Astrocyte of the spinal cord (primary cell): ENCODE measurements at regions not wholly inside any gene's neighbourhood (a gene's known extent, or its start where the extent isn't known, plus 50 kb on each side); places are given as distances from the start of the nearest gene placed in this dataset.

Source experiments
- DNase-seq: peaks from one replicate; pipeline ENCODE4 v3.0.0; 2011; ENCODE audit warnings: low read depth, low spot score
- H3K4me3 ChIP-seq: 2 replicates; pipeline ENCODE4 v1.5.1; 2011; ENCODE audit warnings: low read depth, mild to moderate bottlenecking, low read length, moderate library complexity
- CTCF ChIP-seq: IDR thresholded peaks from 2 replicates; pipeline ENCODE4 v1.5.1; 2012; ENCODE audit warnings: low read depth, mild to moderate bottlenecking, low read length, inconsistent platforms
- in situ Hi-C: cut with HindIII; loops from 2 replicates; pipeline ENCODE4 v1.10.0; 2017; ENCODE audit warnings: low sequenced_read_pairs

- in situ Hi-C loops, result no loop called here
- no peak for DNase-seq
- no peak overlapping the region for H3K4me3 ChIP-seq
- no peak for TF ChIP-seq CTCF
These were observed 108.6 kb downstream of the DLL1 start for GRCh38 chr6:170182093-170182780.

GRCh38 chr6:170181338-170181690 lies 109.6 kb downstream of the DLL1 start:
- in situ Hi-C loops, result no loop called here
- H3K4me3 ChIP-seq, result no peak overlapping the region
- DNase-seq, result no peak
- TF ChIP-seq CTCF, result no peak

- DNase-seq, result no peak
- in situ Hi-C loops, result no loop called here
- no peak overlapping the region for H3K4me3 ChIP-seq
- no peak for TF ChIP-seq CTCF
These were observed 110.1 kb downstream of the DLL1 start for GRCh38 chr6:170180671-170181337.

- H3K4me3 ChIP-seq, result no peak overlapping the region
- in situ Hi-C loops, result no loop called here
- TF ChIP-seq CTCF, result no peak
- no peak for DNase-seq
These were observed 111.1 kb downstream of the DLL1 start for GRCh38 chr6:170179616-170180324.

- peak; percentile 22 for DNase-seq
- in situ Hi-C loops, result no loop called here
- no peak overlapping the region for H3K4me3 ChIP-seq
- no peak for TF ChIP-seq CTCF
These were observed 112.1 kb downstream of the DLL1 start for GRCh38 chr6:170178561-170179477.
